Heart left ventricle (tissue), 13 donors: ENCODE measurements at regions not wholly inside any gene's neighbourhood (a gene's known extent, or its start where the extent isn't known, plus 50 kb on each side); places are given as distances from the start of the nearest gene placed in this dataset.

Experiments used
- POLR2A ChIP-seq, 2 donors: fragments of 450-650 bp; IDR thresholded peaks; one replicate each; pipeline ENCODE4 v1.6.1; 2017; ENCODE audit warnings: antibody characterized with exemption in 2 of 2, mild to moderate bottlenecking in 2 of 2, moderate library complexity in 2 of 2
- TF ChIP-seq, protein P1 (sequence below), 12 donors: fragments of 200-600 bp; sonication (generic) in 4 of 12; IDR thresholded peaks; one replicate each; pipeline versions ENCODE4 v1.5.0 to v1.8.0; 2018 to 2022; ENCODE audit warnings: antibody characterized with exemption in 12 of 12, mild to moderate bottlenecking in 5 of 12
- donor health status: ischemic (EF 13 %, LVEDD 7.1; RV severe dilation, severe dysfunction).
- donor health status: DM: no; HTN: yes; CAD: no.
- donor health status: DM: no; HTN: no; CAD: no.
- donor health status: ischemic (EF 25% LVEDD 6.9; RV normal size, moderate dysfunction).
- donor health status: ischemic (EF 25% LVEDD 5.7; RV mildly dilated, moderate dysfunction).
- donor health status: ischemic (EF 35%, LVEDD 5.7; RV mildly dilated, moderate dysfunction).
- donor health status: nonischemic (EF 11% LVEDD 7.7; RV severe dilation, severe dysfunction).
- donor health status: DM: yes; HTN: yes; CAD: no.
- donor health status: PGD.
- donor health status: ischemic (EF 29% LVEDD 5.4; RV normal size, mild dysfunction).
- donor health status: nonischemic (EF 23%, LVEDD 6.1; RV moderate dilation, normal function).

DNA sequence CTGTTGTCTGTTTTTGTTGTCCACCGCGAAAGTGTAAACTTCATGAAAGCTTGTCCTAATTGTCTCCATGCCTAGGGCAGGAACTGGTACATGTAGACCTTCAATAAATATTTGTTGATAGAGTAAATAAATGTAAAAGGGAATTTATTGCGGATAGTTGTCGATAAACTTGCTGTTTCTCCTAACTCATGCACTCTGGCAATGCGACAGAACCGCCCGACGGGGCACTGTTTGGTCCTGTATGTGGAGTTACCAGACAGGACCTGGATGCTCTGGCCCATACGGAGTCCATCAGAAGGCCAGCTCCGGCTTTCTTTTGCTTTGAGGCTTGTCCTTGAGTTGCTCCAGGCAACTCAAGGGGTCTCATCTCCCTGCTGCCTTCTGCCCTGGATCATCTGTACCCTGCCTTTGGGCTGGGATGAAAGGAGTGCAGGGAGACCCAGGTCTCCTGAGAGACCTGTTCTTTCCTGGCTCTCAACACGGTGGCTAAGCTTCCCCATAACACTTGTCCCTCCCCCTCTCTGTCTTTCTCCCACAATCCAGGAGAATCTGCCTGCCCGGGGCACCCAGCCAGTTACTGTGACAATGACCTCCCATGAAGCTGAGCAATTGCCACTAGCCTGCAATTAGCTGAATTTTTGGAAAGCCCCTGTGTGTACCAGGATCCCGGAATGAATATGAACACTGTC lies 149.5 kb upstream of the PTCH1 start:
- TF ChIP-seq, protein P1, sequence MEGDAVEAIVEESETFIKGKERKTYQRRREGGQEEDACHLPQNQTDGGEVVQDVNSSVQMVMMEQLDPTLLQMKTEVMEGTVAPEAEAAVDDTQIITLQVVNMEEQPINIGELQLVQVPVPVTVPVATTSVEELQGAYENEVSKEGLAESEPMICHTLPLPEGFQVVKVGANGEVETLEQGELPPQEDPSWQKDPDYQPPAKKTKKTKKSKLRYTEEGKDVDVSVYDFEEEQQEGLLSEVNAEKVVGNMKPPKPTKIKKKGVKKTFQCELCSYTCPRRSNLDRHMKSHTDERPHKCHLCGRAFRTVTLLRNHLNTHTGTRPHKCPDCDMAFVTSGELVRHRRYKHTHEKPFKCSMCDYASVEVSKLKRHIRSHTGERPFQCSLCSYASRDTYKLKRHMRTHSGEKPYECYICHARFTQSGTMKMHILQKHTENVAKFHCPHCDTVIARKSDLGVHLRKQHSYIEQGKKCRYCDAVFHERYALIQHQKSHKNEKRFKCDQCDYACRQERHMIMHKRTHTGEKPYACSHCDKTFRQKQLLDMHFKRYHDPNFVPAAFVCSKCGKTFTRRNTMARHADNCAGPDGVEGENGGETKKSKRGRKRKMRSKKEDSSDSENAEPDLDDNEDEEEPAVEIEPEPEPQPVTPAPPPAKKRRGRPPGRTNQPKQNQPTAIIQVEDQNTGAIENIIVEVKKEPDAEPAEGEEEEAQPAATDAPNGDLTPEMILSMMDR (IDR thresholded peaks at IDR 0.05): no peak
- no peak for TF ChIP-seq POLR2A (IDR thresholded peaks at IDR 0.05)
